ENCODE measurements at regions not wholly inside any gene's neighbourhood (a gene's known extent, or its start where the extent isn't known, plus 50 kb on each side); places are given as distances from the start of the nearest gene placed in this dataset.

GRCh38 chr22:44621401-44622146, 80.4 kb upstream of the PRR5 start:
- TF ChIP-seq, protein P1, sequence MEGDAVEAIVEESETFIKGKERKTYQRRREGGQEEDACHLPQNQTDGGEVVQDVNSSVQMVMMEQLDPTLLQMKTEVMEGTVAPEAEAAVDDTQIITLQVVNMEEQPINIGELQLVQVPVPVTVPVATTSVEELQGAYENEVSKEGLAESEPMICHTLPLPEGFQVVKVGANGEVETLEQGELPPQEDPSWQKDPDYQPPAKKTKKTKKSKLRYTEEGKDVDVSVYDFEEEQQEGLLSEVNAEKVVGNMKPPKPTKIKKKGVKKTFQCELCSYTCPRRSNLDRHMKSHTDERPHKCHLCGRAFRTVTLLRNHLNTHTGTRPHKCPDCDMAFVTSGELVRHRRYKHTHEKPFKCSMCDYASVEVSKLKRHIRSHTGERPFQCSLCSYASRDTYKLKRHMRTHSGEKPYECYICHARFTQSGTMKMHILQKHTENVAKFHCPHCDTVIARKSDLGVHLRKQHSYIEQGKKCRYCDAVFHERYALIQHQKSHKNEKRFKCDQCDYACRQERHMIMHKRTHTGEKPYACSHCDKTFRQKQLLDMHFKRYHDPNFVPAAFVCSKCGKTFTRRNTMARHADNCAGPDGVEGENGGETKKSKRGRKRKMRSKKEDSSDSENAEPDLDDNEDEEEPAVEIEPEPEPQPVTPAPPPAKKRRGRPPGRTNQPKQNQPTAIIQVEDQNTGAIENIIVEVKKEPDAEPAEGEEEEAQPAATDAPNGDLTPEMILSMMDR (IDR thresholded peaks at IDR 0.05), result no peak
- no peak for TF ChIP-seq POLR2A (IDR thresholded peaks at IDR 0.05)
